ENCODE measurements at regions not wholly inside any gene's neighbourhood (a gene's known extent, or its start where the extent isn't known, plus 50 kb on each side); places are given as distances from the start of the nearest gene placed in this dataset.
"Not testable (repeated sequence)": the region's sequence is repeated elsewhere in the genome, so short reads cannot be mapped to it uniquely, and the experiment has no call there.

GRCh38 chr4:110424144-110424543 lies 51.8 kb upstream of the ENPEP start:
- Histone ChIP-seq H3K27ac (no peak overlapping the region), H3K36me3 (no peaks in the 10 kb centered on the region), H3K9me3 (no peaks in the 10 kb centered on the region; the same call in 1 of the 2 replicates), H3K4me2 (no peak overlapping the region), H3K27me3 (no peaks in the 10 kb centered on the region), H3K4me1 (no peaks in the 10 kb centered on the region), H3K9ac (no peak overlapping the region), H3K4me3 (no peak overlapping the region), H4K20me1 (no peaks in the 10 kb centered on the region)
- TF ChIP-seq Cebpa-rat (IDR thresholded peaks at IDR 0.05): no peak

DNA sequence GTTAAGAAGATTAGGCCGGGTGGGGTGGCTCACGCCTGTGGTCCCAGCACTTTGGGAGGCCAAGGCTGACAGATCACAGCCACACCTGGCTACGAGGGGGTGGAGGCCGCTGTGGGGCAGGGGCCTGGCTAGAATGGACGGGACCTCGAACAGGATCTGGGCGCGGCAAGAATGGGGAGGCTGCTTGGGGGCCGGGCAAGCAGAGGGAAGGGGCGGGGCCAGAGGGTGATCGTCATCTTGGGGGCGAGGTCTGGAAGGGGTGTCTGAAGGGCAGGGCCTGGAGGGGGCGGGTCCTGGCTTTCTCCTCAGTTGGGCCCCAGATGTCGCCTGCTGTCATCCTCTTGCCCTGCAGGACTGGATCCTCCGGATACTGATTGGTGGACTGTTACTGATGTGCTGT lies 57.3 kb upstream of the ENPEP start:
- Histone ChIP-seq H3K9ac (no peak overlapping the region), H3K4me1 (no peaks in the 10 kb centered on the region), H3K27me3 (no peaks in the 10 kb centered on the region), H3K9me3 (no peaks in the 10 kb centered on the region; the same call in 1 of the 2 replicates), H3K36me3 (no peaks in the 10 kb centered on the region), H3K4me3 (no peak overlapping the region), H3K27ac (no peak overlapping the region), H3K4me2 (no peak overlapping the region), H4K20me1 (no peaks in the 10 kb centered on the region)
- TF ChIP-seq Cebpa-rat (IDR thresholded peaks at IDR 0.05): no peak

- TF ChIP-seq Cebpa-rat (IDR thresholded peaks at IDR 0.05): no peak
- Histone ChIP-seq H3K36me3 (no peaks in the 10 kb centered on the region), H3K27ac (no peak overlapping the region), H3K4me2 (no peak overlapping the region), H3K4me3 (no peak overlapping the region), H3K27me3 (no peaks in the 10 kb centered on the region), H4K20me1 (no peaks in the 10 kb centered on the region), H3K9me3 (no peaks in the 10 kb centered on the region; the same call in 1 of the 2 replicates), H3K4me1 (no peaks in the 10 kb centered on the region), H3K9ac (no peak overlapping the region)
Observed at GRCh38 chr4:110417136-110417535, 58.8 kb upstream of the ENPEP start.

DNA sequence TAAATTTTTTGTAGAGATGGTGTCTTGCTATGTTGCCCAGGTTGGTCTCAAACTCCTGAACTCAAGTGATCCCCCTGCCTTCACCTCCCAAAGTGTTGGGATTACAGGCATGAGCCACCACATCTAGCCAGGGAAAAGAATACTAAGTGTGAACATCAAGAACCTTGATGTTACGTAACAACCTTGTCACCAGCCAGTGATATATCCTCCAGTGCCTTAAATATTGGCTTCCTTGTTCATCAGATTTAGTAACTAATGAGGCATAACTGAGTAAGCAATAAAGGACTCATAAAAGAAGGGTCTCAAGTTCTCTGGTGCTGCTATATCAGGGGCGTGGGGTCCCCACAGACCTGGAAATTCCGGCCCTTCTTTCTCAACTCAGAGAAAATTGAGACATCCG lies 60.5 kb upstream of the ENPEP start:
- H3K9me3 ChIP-seq: no peaks in the 10 kb centered on the region; the same call in 1 of the 2 replicates
- H3K27ac ChIP-seq: no peak overlapping the region
- no peaks in the 10 kb centered on the region for H3K27me3 ChIP-seq
- no peak overlapping the region for H3K9ac ChIP-seq
- H3K4me3 ChIP-seq: no peak overlapping the region
- no peaks in the 10 kb centered on the region for H3K36me3 ChIP-seq
- H3K4me1 ChIP-seq: no peaks in the 10 kb centered on the region
- no peak overlapping the region for H3K4me2 ChIP-seq
- no peak for TF ChIP-seq Cebpa-rat (IDR thresholded peaks at IDR 0.05)
- H4K20me1 ChIP-seq: no peaks in the 10 kb centered on the region

DNA sequence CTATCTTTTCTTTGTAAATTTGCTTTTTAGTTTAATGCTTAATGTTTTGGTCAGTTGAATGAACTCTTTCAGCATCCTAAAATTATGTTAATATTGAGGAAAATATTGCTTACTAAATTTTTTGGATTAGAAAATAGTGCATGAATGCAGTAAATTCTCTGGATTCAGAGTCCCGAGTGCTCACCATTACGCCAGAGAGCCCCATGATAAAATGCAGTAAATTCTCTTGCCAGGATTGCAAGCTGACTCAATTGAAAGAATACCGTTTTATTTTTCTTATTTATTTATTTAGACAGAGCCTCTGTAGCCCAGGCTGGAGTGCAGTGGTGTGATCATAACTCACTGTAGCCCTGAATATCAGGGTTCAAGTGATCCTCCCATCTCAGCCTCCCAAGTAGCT lies 60.9 kb upstream of the ENPEP start:
- no peak for TF ChIP-seq Cebpa-rat (IDR thresholded peaks at IDR 0.05)
- Histone ChIP-seq H3K9me3 (no peaks in the 10 kb centered on the region; the same call in 1 of the 2 replicates), H4K20me1 (no peaks in the 10 kb centered on the region), H3K4me2 (no peak overlapping the region), H3K36me3 (no peaks in the 10 kb centered on the region), H3K27ac (no peak overlapping the region), H3K4me1 (no peaks in the 10 kb centered on the region), H3K9ac (no peak overlapping the region), H3K4me3 (no peak overlapping the region), H3K27me3 (no peaks in the 10 kb centered on the region)

DNA sequence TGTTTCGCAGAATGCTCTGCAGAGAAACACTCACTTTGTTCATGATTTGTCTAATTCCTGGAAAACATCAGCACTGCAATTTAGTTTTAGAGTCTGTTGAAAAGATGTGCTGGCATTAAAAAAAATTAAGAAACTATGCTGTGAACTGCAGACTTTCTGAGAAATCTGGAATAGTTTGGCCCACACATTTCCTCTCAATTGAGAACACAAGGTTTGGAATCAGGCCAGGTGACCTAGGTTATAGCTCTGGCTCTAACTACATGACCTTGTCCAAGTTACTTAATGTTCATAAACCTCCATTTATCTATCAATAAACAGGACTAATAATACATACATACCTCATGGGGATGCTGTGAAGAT lies 61.4 kb upstream of the ENPEP start:
- Histone ChIP-seq H4K20me1 (no peaks in the 10 kb centered on the region), H3K4me2 (no peak overlapping the region), H3K9ac (no peak overlapping the region), H3K27ac (no peak overlapping the region), H3K4me1 (no peaks in the 10 kb centered on the region), H3K9me3 (no peaks in the 10 kb centered on the region; the same call in 1 of the 2 replicates), H3K4me3 (no peak overlapping the region), H3K36me3 (no peaks in the 10 kb centered on the region), H3K27me3 (no peaks in the 10 kb centered on the region)
- TF ChIP-seq Cebpa-rat (IDR thresholded peaks at IDR 0.05): no peak

DNA sequence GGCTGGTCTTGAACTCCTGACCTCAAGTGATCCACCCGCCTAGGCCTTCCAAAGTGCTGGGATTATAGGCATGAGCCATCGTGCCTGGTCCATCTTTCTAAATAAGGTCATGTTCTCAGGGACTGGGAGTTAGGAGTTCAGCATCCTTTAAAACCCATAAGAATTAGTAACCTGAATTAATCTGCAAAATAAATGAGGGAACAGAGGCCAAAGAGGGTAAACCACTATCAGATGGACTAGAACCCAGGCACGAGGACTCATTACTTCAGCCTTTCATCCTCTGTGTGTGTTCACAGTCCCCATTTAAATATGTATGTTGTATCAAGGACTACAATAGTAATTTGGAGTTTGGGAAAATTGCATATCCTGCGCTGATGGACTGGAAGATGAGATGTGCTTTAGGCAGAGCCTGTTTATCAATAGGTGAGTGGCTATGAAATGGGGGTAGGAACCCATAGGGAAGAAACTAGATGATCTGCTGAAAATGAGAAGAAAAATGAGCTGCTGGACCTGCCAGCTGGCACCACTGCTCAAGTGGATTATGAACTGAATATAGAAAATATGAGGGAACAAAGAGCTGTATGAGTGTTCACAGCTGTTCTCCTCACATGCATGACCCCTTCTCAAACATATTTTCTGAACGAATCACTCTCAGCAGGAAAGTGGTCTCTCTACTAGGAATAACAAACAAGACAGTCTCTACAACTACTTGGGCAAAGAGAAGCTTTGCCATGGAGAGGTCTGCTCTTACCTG lies 62.0 kb upstream of the ENPEP start:
- not testable (repeated sequence) for H3K4me2 ChIP-seq, H3K36me3 ChIP-seq, H3K27me3 ChIP-seq, H3K4me1 ChIP-seq, H3K4me3 ChIP-seq, H4K20me1 ChIP-seq, H3K27ac ChIP-seq, H3K9me3 ChIP-seq, H3K9ac ChIP-seq

DNA sequence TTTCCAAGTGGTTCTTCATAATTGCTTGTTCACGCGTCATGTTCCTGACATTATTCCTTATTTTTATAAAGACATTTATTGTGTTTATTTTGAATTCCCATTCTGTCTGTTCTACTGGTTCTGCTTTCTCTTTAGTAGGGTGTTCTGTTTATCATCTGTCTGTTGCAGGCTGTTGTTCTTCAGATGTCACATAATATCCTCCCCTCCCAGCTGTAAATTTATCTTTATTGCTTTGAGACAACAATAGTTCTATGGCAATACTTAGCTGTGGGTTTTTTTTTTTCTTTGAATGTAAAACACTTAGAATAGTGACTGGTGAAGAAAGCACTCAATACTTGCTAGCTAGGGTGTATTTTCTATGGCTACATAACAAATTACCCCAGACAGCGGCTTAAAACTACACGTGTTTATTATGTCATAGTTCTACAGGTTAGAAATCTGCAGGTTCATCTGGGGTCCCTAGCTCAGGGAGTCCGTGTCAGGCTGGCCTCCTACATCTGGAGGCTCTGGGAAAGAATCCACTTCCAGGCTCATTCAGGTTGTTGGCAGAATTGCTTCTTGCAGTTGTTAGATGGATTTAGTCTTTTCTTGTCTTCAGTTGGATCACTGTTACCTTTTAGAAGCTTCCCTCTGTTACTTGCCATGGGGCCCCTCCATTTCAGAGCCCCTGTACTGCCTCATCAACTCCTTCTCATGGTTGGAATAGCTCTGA lies 63.4 kb upstream of the ENPEP start:
- Histone ChIP-seq H3K9me3 (no peaks in the 10 kb centered on the region), H3K27me3 (no peaks in the 10 kb centered on the region), H3K27ac (no peak overlapping the region), H3K4me2 (no peak overlapping the region), H3K4me1 (no peaks in the 10 kb centered on the region), H3K36me3 (no peaks in the 10 kb centered on the region), H4K20me1 (no peaks in the 10 kb centered on the region), H3K9ac (no peak overlapping the region), H3K4me3 (no peak overlapping the region)
- no peak for TF ChIP-seq Cebpa-rat (IDR thresholded peaks at IDR 0.05)

DNA sequence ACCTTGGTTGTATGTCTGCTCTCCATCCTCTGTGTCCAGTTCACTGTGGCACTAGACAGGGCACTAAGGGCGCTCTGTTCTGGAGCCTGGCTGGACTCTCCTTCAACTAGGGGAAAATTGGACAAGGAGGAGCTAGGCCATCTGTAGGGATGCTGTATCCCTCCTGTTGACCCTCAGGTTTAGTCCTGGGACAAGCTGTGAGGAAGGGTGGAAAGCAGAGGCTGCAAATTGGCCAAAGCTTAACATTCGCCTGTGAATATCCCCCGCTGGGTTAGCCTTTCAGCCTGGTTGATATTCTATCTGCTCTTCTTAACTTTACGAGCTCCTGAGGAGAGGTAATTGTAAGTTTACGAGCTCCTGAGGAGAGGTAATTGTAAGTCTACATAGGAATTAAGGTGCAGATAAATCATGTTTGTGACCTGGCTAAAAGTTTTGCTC lies 64.4 kb upstream of the ENPEP start:
- H3K9me3 ChIP-seq: no peaks in the 10 kb centered on the region
- H3K4me3 ChIP-seq: no peak overlapping the region
- no peak overlapping the region for H3K27ac ChIP-seq
- H3K9ac ChIP-seq: no peak overlapping the region
- no peaks in the 10 kb centered on the region for H3K36me3 ChIP-seq
- no peaks in the 10 kb centered on the region for H3K4me1 ChIP-seq
- no peak for TF ChIP-seq Cebpa-rat (IDR thresholded peaks at IDR 0.05)
- H3K4me2 ChIP-seq: no peak overlapping the region
- no peaks in the 10 kb centered on the region for H4K20me1 ChIP-seq
- H3K27me3 ChIP-seq: no peaks in the 10 kb centered on the region

- H3K4me3 ChIP-seq, H3K27ac ChIP-seq, H3K27me3 ChIP-seq, H3K4me1 ChIP-seq, H3K36me3 ChIP-seq, H3K4me2 ChIP-seq, H3K9me3 ChIP-seq, H4K20me1 ChIP-seq, H3K9ac ChIP-seq: not testable (repeated sequence)
Observed at GRCh38 chr4:110410853-110411573, 64.9 kb upstream of the ENPEP start.

All from BLaER1 (cell line).